CD14-positive monocyte (primary cell): ENCODE measurements at regions not wholly inside any gene's neighbourhood (a gene's known extent, or its start where the extent isn't known, plus 50 kb on each side); places are given as distances from the start of the nearest gene placed in this dataset.

ENCODE experiments used
- DNase-seq, 3 donors: peaks; one replicate each; pipeline ENCODE4 v3.0.0-alpha.2; 2011 to 2022
- H2AFZ ChIP-seq: 2 replicates; pipeline ENCODE4 v1.6.0; 2012; ENCODE audit warnings: mild to moderate bottlenecking, low read depth, low read length, inconsistent platforms; ENCODE audit not compliant: insufficient read depth, poor library complexity, severe bottlenecking
- H3K27ac ChIP-seq, 2 donors: 1 replicate in 1 of 2; 2 replicates in 1 of 2; pipeline ENCODE4 v1.5.1; 2012 to 2013; ENCODE audit warnings: low read length in 2 of 2, control low read depth in 1 of 2, inconsistent platforms in 1 of 2, low read depth in 1 of 2, mild to moderate bottlenecking in 1 of 2
- H3K27me3 ChIP-seq, 2 donors: one replicate each; pipeline versions ENCODE4 v1.6.0 to v1.6.1; 2011 to 2013; ENCODE audit warnings: low read length in 2 of 2; ENCODE audit not compliant: control insufficient read depth in 2 of 2, insufficient read depth in 2 of 2
- H3K36me3 ChIP-seq, 2 donors: replicated peaks in 1 of 2; 1 replicate in 1 of 2; 2 replicates in 1 of 2; pipeline versions ENCODE4 v1.5.1 to v1.6.1; 2012 to 2013; ENCODE audit warnings: low read length in 2 of 2, control low read depth in 1 of 2, inconsistent platforms in 1 of 2, mild to moderate bottlenecking in 1 of 2; ENCODE audit not compliant: insufficient read depth in 2 of 2, control insufficient read depth in 1 of 2
- H3K4me1 ChIP-seq, 2 donors: 1 replicate in 1 of 2; 2 replicates in 1 of 2; pipeline versions ENCODE4 v1.5.1 to v1.6.1; 2012 to 2013; ENCODE audit warnings: low read length in 2 of 2, control low read depth in 1 of 2, inconsistent platforms in 1 of 2, mild to moderate bottlenecking in 1 of 2, moderate library complexity in 1 of 2; ENCODE audit not compliant: insufficient read depth in 2 of 2, control insufficient read depth in 1 of 2
- H3K4me2 ChIP-seq: replicated peaks from 2 replicates; pipeline ENCODE3; 2012; ENCODE audit warnings: low read length, moderate library complexity, mild to moderate bottlenecking; ENCODE audit not compliant: poor library complexity, severe bottlenecking; ENCODE audit errors: extremely low read depth
- H3K4me3 ChIP-seq, 3 experiments: fragments of 200-600 bp in 1 of 3; sonication (generic) in 1 of 3; replicated peaks in 1 of 3; 1 replicate in 2 of 3; 2 replicates in 1 of 3; pipeline ENCODE4 v1.5.1; 2011 to 2013; ENCODE audit warnings: low read length in 3 of 3, mild to moderate bottlenecking in 3 of 3, control low read depth in 2 of 3, low read depth in 2 of 3, inconsistent platforms in 1 of 3, moderate library complexity in 1 of 3
- H3K79me2 ChIP-seq: 2 replicates; pipeline ENCODE4 v1.6.0; 2012; ENCODE audit warnings: mild to moderate bottlenecking, control low read depth, inconsistent platforms, low read length, moderate library complexity; ENCODE audit not compliant: insufficient read depth
- H3K9ac ChIP-seq: 2 replicates; pipeline ENCODE4 v1.6.0; 2017; ENCODE audit warnings: low read length, mild to moderate bottlenecking; ENCODE audit not compliant: insufficient read depth, poor library complexity, severe bottlenecking
- H3K9me3 ChIP-seq, 2 donors: replicated peaks in 1 of 2; 1 replicate in 1 of 2; 2 replicates in 1 of 2; pipeline versions ENCODE4 v1.5.1 to v1.6.1; 2012 to 2013; ENCODE audit warnings: low read length in 2 of 2, control low read depth in 1 of 2; ENCODE audit not compliant: control insufficient read depth in 1 of 2, insufficient read depth in 1 of 2
- H4K20me1 ChIP-seq: 2 replicates; pipeline ENCODE4 v1.6.0; 2012; ENCODE audit warnings: mild to moderate bottlenecking, low read length, control low read depth, moderate library complexity; ENCODE audit not compliant: insufficient read depth
- H3K27ac Mint-ChIP-seq, 7 donors: one replicate each; pipeline ENCODE4 v1.8.0; 2020; ENCODE audit warnings: mild to moderate bottlenecking in 7 of 7, mixed read lengths in 7 of 7, moderate library complexity in 6 of 7, inconsistent platforms in 2 of 7
- H3K27me3 Mint-ChIP-seq, 3 donors: one replicate each; pipeline ENCODE4 v1.8.0; 2021 to 2022; ENCODE audit warnings: low read depth in 3 of 3, mild to moderate bottlenecking in 3 of 3, mixed read lengths in 3 of 3, moderate library complexity in 3 of 3, inconsistent platforms in 1 of 3
- H3K36me3 Mint-ChIP-seq, 2 donors: one replicate each; pipeline ENCODE4 v1.8.0; 2020; ENCODE audit warnings: mixed read lengths in 2 of 2, inconsistent platforms in 1 of 2, mild to moderate bottlenecking in 1 of 2
- H3K4me1 Mint-ChIP-seq: one replicate; pipeline ENCODE4 v1.8.0; 2020; ENCODE audit warnings: mild to moderate bottlenecking, mixed read lengths
- H3K4me3 Mint-ChIP-seq, 2 donors: one replicate each; pipeline ENCODE4 v1.8.0; 2020; ENCODE audit warnings: mild to moderate bottlenecking in 2 of 2, mixed read lengths in 2 of 2, moderate library complexity in 1 of 2
- H3K9me3 Mint-ChIP-seq, 7 donors: one replicate each; pipeline ENCODE4 v1.8.0; 2020 to 2022; ENCODE audit warnings: mixed read lengths in 7 of 7, mild to moderate bottlenecking in 6 of 7, moderate library complexity in 6 of 7, inconsistent platforms in 2 of 7
- WGBS: methylation state at CpG from one replicate; pipeline ENCODE4 v1.1.5; 2013; ENCODE audit warnings: missing lambda C conversion rate; ENCODE audit not compliant: insufficient coverage; 5-methylcytosine and 5-hydroxymethylcytosine counted together
- intact Hi-C, 2 donors: fragments of 100-400 bp; cut with micrococcal nuclease; formaldehyde crosslinking; loops; one replicate each; pipeline versions ENCODE4 v1.15.0 to v1.15.1; 2023
- TF ChIP-seq, protein P1 (sequence below): fragments of 200-600 bp; IDR thresholded peaks from one replicate; pipeline ENCODE4 v1.8.0; 2022; ENCODE audit warnings: antibody characterized with exemption, mild to moderate bottlenecking

DNA sequence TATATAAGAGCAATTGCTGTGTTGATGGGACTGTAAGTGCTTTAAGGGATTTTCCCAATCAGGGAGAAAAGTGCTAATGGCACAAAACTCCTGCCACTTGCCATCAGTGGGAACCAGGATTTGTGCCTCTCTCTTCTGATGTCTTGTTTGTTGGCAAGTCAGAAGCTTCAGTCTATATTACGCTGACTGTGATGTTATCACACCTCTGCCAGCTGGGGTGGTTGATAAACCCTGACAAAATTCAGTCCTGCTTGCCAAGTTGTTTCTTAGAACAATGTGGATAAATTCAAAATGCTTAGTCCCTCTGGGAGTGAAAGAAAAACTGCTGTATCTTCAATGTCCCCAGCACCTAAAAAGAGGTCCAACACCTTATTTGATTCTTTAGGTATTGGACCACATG is 161.4 kb upstream of the FBXL7 start:
- Mint-ChIP-seq H3K36me3 (no peaks in the 10 kb centered on the region), H3K27ac (no peak overlapping the region), H3K27me3 (no peaks in the 10 kb centered on the region), H3K9me3 (peaks cover 2 to 27% (median 4%) of the 10 kb centered on the region in 7 donors), H3K4me1 (no peaks in the 10 kb centered on the region), H3K4me3 (no peak overlapping the region)
- TF ChIP-seq, protein P1, sequence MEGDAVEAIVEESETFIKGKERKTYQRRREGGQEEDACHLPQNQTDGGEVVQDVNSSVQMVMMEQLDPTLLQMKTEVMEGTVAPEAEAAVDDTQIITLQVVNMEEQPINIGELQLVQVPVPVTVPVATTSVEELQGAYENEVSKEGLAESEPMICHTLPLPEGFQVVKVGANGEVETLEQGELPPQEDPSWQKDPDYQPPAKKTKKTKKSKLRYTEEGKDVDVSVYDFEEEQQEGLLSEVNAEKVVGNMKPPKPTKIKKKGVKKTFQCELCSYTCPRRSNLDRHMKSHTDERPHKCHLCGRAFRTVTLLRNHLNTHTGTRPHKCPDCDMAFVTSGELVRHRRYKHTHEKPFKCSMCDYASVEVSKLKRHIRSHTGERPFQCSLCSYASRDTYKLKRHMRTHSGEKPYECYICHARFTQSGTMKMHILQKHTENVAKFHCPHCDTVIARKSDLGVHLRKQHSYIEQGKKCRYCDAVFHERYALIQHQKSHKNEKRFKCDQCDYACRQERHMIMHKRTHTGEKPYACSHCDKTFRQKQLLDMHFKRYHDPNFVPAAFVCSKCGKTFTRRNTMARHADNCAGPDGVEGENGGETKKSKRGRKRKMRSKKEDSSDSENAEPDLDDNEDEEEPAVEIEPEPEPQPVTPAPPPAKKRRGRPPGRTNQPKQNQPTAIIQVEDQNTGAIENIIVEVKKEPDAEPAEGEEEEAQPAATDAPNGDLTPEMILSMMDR, result no peak
- Histone ChIP-seq H3K79me2 (no peaks in the 10 kb centered on the region), H3K4me2 (no peak overlapping the region), H3K4me1 (no peaks in the 10 kb centered on the region), H3K9ac (no peak overlapping the region), H3K27me3 (no peaks in the 10 kb centered on the region), H3K4me3 (no peak overlapping the region), H2AFZ (no peak overlapping the region), H3K27ac (no peak overlapping the region), H4K20me1 (no peaks in the 10 kb centered on the region), H3K36me3 (no peaks in the 10 kb centered on the region), H3K9me3 (peaks cover 27 to 32% of the 10 kb centered on the region in 2 donors)
- DNase-seq, result no peak
- intact Hi-C loops, result no loop called here
- WGBS, result no CpG with 5 or more reads among the region's 1 CpG

DNA sequence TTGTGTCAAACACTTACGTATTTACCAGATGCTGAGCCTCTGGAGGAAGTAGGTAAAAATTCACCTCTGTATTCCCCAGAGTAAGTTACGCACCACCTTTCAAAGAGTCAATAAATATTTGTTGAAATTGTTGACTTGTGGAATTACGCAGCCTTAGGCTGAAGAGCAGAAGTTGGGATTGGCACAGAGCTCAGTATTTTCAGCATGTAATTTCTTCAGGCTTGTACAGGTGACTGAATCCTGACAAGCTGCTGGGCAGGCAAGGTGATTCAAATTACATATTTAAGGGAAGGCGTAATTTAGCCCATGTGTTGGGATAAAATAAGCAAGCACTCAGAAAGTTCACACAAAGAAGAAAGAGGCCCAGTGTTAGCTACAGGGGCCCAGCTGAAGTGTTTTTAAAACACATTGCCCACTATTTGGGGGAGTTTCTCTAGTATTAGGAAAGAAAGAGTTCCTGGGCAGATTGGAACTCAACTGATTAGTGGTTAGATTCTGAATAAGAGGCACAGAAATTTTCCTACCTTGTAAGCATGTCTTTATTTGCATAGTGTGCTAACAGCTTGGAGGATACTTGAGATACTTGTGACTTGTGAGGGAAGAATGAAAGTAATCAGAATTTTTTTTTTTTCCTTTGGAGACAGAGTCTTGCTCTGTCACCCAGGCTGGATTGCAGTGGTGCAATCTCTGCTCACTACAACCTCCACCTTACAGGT is 165.3 kb upstream of the FBXL7 start:
- Mint-ChIP-seq H3K27me3 (no peaks in the 10 kb centered on the region), H3K36me3 (no peaks in the 10 kb centered on the region), H3K27ac (no peak overlapping the region), H3K4me1 (no peaks in the 10 kb centered on the region), H3K4me3 (no peak overlapping the region), H3K9me3 (peaks cover 0 to 12% (median 5%) of the 10 kb centered on the region in 7 donors)
- H2AFZ ChIP-seq, result no peak overlapping the region
- H3K4me3 ChIP-seq, result no peak overlapping the region
- no peak overlapping the region for H3K27ac ChIP-seq
- no peak overlapping the region for H3K9ac ChIP-seq
- 100% methylated on average over 1 of the region's 4 CpGs for WGBS
- H3K27me3 ChIP-seq, result no peaks in the 10 kb centered on the region
- H4K20me1 ChIP-seq, result no peaks in the 10 kb centered on the region
- DNase-seq, result no peak
- peaks cover 3 to 20% of the 10 kb centered on the region in 2 donors for H3K9me3 ChIP-seq
- H3K36me3 ChIP-seq, result no peaks in the 10 kb centered on the region
- TF ChIP-seq, protein P1, result no peak
- H3K4me2 ChIP-seq, result no peak overlapping the region
- intact Hi-C loops, result no loop called here
- no peaks in the 10 kb centered on the region for H3K4me1 ChIP-seq
- H3K79me2 ChIP-seq, result no peaks in the 10 kb centered on the region
